Left ventricle myocardium inferior (tissue), 1 donor: ENCODE measurements at regions not wholly inside any gene's neighbourhood (a gene's known extent, or its start where the extent isn't known, plus 50 kb on each side); places are given as distances from the start of the nearest gene placed in this dataset.

Source experiments
- DNase-seq: peaks from one replicate; pipeline ENCODE4 v3.0.0-alpha.2; 2020
- H3K27ac ChIP-seq: fragments of 200-600 bp; replicated peaks from 2 replicates; pipeline ENCODE4 v1.8.0; 2021
- H3K27me3 ChIP-seq: fragments of 200-600 bp; 2 replicates; pipeline ENCODE4 v1.8.0; 2021; ENCODE audit warnings: low read depth
- H3K36me3 ChIP-seq: fragments of 200-600 bp; 2 replicates; pipeline ENCODE4 v1.8.0; 2021
- H3K4me1 ChIP-seq: fragments of 200-600 bp; 2 replicates; pipeline ENCODE4 v1.8.0; 2021
- H3K4me3 ChIP-seq: fragments of 200-600 bp; 2 replicates; pipeline ENCODE4 v1.8.0; 2021; ENCODE audit warnings: mild to moderate bottlenecking, moderate library complexity
- H3K9me3 ChIP-seq: fragments of 200-600 bp; replicated peaks from 2 replicates; pipeline ENCODE4 v1.8.0; 2021
- intact Hi-C: fragments of 100-400 bp; cut with micrococcal nuclease; formaldehyde crosslinking; loops from one replicate; pipeline ENCODE4 v1.11.0; 2022
- TF ChIP-seq, protein P1 (sequence below): fragments of 200-600 bp; IDR thresholded peaks from 2 replicates; pipeline ENCODE4 v1.8.0; 2021; ENCODE audit warnings: antibody characterized with exemption, mild to moderate bottlenecking, borderline replicate concordance
- donor health status: DM: no; HTN: yes; CAD: no; lungs with severe emphysema.

DNA sequence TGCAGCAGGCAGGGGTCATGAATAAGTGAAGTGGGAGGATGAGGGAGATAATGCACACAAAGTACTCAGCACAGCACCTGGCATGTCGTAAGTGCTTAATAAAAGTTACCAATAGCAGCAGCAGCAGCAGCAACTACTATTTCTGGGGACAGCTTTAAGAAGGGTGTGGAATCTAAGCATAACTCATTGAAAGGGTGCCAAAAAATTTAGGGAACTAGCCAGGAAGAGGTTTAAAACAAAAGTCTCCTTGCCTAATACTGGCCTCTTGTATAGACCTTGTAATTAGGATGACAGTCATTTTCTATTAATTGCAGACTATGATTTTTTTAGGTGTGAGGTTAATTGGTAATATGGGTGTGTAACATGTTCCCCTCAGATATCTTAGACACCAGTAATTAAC lies 179.9 kb downstream of the PTPN11 start:
- Histone ChIP-seq H3K27ac (no peak overlapping the region), H3K4me3 (no peak overlapping the region), H3K4me1 (no peaks in the 10 kb centered on the region), H3K9me3 (peaks cover under 1% of the 10 kb centered on the region), H3K27me3 (peaks cover 85% of the 10 kb centered on the region), H3K36me3 (no peaks in the 10 kb centered on the region)
- DNase-seq = no peak
- TF ChIP-seq, protein P1, sequence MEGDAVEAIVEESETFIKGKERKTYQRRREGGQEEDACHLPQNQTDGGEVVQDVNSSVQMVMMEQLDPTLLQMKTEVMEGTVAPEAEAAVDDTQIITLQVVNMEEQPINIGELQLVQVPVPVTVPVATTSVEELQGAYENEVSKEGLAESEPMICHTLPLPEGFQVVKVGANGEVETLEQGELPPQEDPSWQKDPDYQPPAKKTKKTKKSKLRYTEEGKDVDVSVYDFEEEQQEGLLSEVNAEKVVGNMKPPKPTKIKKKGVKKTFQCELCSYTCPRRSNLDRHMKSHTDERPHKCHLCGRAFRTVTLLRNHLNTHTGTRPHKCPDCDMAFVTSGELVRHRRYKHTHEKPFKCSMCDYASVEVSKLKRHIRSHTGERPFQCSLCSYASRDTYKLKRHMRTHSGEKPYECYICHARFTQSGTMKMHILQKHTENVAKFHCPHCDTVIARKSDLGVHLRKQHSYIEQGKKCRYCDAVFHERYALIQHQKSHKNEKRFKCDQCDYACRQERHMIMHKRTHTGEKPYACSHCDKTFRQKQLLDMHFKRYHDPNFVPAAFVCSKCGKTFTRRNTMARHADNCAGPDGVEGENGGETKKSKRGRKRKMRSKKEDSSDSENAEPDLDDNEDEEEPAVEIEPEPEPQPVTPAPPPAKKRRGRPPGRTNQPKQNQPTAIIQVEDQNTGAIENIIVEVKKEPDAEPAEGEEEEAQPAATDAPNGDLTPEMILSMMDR = no peak
- intact Hi-C loops = no loop called here

GRCh38 chr12:112599871-112600270 lies 181.1 kb downstream of the PTPN11 start:
- no peak overlapping the region for H3K4me3 ChIP-seq
- no peaks in the 10 kb centered on the region for H3K36me3 ChIP-seq
- TF ChIP-seq, protein P1 = no peak
- H3K27me3 ChIP-seq = peaks cover 96% of the 10 kb centered on the region
- H3K4me1 ChIP-seq = no peaks in the 10 kb centered on the region
- intact Hi-C loops = no loop called here
- DNase-seq = no peak
- H3K9me3 ChIP-seq = no peaks in the 10 kb centered on the region
- no peak overlapping the region for H3K27ac ChIP-seq

- Histone ChIP-seq H3K27ac (no peak overlapping the region), H3K4me1 (no peaks in the 10 kb centered on the region), H3K4me3 (no peak overlapping the region), H3K36me3 (no peaks in the 10 kb centered on the region), H3K9me3 (no peaks in the 10 kb centered on the region), H3K27me3 (peaks cover 98% of the 10 kb centered on the region)
- TF ChIP-seq, protein P1 = no peak
- no peak for DNase-seq
- intact Hi-C loops = no loop called here
These were observed 183.4 kb downstream of the PTPN11 start for GRCh38 chr12:112602150-112602549.

DNA sequence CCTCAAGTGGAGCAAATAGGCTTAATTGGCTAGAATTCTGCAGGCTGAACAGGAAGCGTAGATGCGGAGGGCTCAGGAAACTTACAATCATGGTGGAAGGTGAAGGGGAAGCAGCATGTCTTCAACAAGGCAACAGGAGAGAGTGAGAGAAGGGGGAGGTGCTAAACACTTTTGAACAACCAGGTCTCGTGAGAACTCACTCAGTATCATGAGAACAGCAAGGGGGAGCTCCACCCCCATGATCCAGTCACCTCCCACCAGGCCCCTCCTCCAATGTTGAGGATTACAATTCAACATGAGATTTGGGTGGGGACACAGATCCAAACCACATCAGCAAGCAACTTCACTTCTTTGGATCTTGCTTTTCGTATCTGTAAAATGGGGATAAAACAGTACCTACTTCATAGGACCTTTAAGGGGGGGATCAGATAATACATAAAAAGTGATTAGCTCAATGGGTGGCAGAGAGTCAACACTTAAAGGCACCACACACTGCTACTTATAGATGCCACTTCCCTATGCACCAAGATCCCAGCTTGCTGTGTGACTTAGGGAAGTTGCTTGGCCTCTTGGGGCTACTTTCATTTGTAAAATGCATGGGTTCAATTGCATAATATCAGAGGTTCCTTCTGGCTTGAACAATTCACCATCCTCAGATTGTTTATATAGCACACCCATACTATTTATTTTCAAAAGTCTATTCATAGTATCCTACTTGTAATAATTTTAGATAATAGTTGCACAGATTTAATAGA lies 184.8 kb upstream of the RPH3A start:
- Histone ChIP-seq H3K4me3 (no peak overlapping the region), H3K36me3 (no peaks in the 10 kb centered on the region), H3K9me3 (no peaks in the 10 kb centered on the region), H3K27ac (no peak overlapping the region), H3K27me3 (peaks cover 93% of the 10 kb centered on the region), H3K4me1 (no peaks in the 10 kb centered on the region)
- DNase-seq = no peak
- TF ChIP-seq, protein P1 = no peak
- intact Hi-C loops = no loop called here

DNA sequence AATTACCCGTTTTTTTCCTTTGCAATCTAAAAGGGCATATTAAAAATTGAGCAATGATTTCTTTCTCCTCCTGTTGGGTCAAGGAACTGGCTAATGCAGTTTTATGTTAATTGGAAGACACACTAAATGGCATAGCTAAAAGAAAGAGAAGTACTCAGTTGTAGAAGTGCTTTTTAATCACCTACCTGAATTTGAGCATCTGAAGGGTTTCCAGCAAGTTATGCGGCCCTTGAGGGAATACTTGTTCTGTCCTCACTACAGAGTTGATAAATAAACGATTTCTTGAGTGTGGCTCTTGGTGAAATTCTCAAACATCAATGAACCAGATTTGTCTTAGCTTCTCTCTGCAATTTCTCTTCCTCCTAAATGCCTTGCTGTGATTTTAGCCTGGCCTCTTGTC lies 184.1 kb upstream of the RPH3A start:
- H3K4me3 ChIP-seq = no peak overlapping the region
- no peak for DNase-seq
- H3K4me1 ChIP-seq = no peaks in the 10 kb centered on the region
- peaks cover 88% of the 10 kb centered on the region for H3K27me3 ChIP-seq
- H3K9me3 ChIP-seq = no peaks in the 10 kb centered on the region
- no peak overlapping the region for H3K27ac ChIP-seq
- H3K36me3 ChIP-seq = no peaks in the 10 kb centered on the region
- TF ChIP-seq, protein P1 = no peak
- intact Hi-C loops = no loop called here
